NCI-H460 (cell line): ENCODE measurements at regions not wholly inside any gene's neighbourhood (a gene's known extent, or its start where the extent isn't known, plus 50 kb on each side); places are given as distances from the start of the nearest gene placed in this dataset.
"Not testable (repeated sequence)": the region's sequence is repeated elsewhere in the genome, so short reads cannot be mapped to it uniquely, and the experiment has no call there.

Experiments
- DNase-seq: peaks from one replicate; pipeline ENCODE4 v3.0.0-alpha.2; 2016; ENCODE audit warnings: low read depth; ENCODE audit errors: extremely low read depth

- DNase-seq: no peak
These were observed 97.6 kb upstream of the MAGI3 start for GRCh38 chr1:113292603-113293255.

- no peak for DNase-seq
These were observed 97.1 kb upstream of the MAGI3 start for GRCh38 chr1:113293256-113293626.

DNA sequence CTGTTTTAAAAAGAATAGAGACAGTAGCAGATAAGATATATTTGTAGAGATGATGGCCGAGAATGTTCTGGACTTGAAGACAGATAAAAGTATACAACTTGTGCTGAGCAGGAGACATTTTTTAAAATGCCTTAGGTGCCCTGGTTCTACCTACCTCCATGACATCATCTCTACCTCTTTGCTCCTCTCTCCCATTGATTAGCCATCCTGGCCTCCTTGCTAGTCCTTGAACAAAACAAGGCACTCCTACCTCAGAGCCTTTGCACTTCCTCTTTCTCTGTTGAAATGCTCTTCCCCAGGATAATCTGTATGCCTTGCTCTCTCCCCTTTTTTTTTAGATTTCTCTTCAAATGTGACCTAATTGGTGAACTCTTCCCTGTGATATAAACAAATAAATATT is 92.6 kb upstream of the MAGI3 start:
- no peak for DNase-seq

- no peak for DNase-seq
These were observed 91.4 kb upstream of the MAGI3 start for GRCh38 chr1:113298941-113299340.

DNA sequence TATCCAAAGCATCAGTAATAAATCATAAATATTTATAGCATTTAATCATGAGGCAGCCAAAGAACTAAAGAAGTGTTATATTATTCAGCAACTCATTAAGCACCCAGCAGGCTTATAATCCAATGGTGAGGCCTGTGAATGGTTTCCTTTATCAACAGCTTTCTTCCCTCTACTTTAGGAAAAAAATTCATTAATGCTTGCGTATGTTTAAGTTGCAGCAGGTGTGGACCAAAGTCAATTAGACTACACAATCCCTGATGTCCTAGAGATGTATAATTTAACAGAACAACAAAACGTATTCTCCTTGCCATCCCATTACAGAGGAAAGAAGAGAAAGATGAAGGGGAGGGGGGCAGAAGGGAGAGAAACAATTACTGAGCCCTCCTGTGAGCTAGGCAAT is 87.7 kb upstream of the MAGI3 start:
- no peak for DNase-seq

GRCh38 chr1:113303267-113303666 is 87.0 kb upstream of the MAGI3 start:
- no peak for DNase-seq

- not testable (repeated sequence) for DNase-seq
These were observed 85.3 kb upstream of the MAGI3 start for GRCh38 chr1:113305029-113305428.

- DNase-seq: peak; percentile 25
These were observed 82.4 kb upstream of the MAGI3 start for GRCh38 chr1:113307771-113308445.

- DNase-seq: not testable (repeated sequence)
These were observed 77.7 kb upstream of the MAGI3 start for GRCh38 chr1:113312651-113313050.

DNA sequence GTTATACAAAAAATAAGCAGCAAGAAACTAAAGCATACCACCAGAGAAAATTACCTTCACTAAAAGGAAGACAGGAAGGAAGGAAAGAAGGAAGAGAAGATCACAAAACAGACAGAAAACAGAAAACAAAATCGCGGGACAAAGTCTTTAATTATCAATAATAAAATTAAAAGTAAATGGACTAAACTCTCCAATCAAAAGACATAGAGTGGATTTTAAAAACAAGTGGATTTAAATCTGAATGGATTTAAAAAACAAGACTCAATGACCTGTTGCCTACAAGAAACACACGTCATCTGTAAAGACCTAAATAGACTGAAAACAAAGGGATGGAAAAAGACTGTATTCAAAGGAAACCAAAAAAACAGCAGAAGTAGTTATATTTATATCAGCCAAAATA is 75.7 kb upstream of the MAGI3 start:
- DNase-seq: no peak

DNA sequence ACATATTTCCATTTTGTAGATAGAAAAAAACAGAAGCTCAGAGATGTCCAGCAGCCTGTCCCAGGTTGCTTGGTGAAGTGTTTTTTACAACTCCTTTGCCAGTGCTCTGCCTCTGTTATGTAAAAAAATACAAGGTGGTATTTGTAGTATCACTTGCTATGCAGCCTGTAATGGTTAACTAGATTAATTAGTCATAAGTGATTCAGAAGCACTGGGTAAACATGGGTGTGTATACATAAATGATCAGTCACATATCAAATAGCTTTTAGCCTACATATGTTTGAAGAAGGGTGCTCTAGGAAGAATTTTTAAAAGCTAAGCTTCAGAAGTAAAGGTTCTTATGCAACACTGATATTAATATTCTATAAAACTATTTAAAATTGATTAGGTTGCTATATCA is 70.0 kb upstream of the MAGI3 start:
- no peak for DNase-seq

DNA sequence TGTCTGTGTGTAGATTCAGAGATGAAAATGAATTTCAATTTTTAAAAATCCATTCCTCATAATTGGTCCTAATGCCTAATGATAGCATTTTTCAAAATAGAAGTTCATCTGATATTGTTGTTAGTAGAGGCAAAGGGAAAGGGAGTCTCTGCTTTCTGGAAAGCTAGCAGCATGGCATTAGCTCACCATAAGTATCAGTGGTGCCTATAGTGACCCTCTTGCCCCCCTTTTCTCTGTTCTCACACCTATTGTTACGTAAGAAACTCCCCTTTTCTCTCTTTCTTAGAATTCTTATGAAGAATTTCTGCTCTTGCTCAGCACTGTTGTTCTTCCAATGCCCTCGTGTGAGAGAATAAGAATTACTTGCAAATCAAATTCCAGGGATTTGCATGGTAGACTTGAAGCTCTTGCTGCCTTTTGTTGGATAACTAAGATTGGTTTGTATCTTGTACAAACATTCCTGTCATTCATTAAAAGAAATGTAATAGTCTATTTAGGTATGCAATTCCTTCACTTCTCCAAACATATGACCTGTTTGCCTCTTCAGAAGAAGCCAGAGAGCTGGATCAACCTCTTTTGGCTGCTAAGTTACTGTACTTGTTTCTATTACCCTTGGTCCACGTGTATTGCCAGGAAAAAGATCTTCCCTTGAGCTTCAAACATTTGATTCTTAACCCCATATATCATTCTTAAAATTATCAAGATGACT is 69.2 kb upstream of the MAGI3 start:
- no peak for DNase-seq

DNA sequence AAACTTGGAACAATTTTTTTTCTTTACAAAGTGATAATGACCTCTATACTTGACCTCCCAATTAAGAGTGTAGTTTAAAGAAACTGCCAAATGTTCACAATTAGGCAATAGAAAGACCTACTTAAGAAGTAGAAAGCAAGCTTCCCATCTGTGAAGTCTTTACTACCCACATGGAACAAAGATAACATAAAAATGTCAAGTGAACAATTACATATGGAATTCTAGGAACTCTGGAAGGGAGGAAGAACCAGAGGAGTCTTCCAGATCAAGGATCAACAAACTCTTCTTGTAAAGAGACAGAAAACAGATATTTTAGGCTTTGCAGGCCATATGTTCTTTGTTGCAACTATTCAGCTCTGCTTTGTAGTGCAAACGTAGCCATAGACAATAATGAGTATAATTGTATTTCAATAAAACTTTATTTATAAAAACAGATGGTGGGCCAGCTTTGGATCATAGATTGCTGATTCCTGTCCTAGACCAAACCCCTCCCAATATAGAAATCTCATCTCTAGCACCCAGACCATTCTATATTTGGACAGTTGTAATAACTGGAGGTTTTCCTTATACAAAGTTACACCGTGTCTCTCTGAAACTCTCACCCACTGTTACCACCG is 68.4 kb upstream of the MAGI3 start:
- no peak for DNase-seq

DNA sequence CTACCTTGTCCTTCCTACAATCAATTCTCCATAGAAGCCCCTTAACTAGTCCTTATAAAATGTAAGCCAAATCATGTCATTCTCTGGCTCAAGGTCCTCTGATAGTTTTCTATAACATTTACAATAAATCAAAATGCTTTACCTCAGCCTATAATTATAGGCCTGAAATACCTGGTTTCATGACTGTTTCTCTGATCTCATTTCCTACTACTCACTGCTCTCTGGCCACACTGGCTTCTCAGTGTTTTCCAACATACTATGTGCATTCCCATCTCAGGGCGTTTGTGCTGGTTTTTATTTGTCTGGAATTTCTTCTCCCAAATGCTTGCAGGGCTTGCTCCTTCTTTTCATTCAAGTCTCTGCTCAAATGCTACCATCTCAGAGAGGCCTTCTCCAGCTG is 67.9 kb upstream of the MAGI3 start:
- no peak for DNase-seq

DNA sequence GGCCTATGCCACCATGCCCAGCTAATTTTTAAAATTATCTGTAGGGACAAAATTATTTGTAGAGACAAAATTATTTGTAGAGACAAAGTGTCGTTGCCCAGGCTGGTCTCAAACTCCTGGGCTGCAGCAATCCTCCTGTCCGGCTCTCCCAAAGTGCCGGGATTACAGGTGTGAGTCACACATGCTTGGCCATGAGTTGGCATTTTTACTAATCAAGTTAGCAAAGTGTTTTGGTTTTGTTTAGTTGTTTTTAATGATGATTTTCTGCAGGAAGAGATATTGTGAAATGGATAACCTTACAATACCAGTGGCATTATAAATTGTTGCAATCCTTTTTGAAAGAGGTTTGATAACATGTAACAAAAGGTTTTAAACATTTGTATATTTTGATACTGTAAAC is 65.3 kb upstream of the MAGI3 start:
- DNase-seq: peak; percentile 59

- no peak for DNase-seq
These were observed 63.3 kb upstream of the MAGI3 start for GRCh38 chr1:113326976-113327375.

- no peak for DNase-seq
These were observed 57.3 kb upstream of the MAGI3 start for GRCh38 chr1:113333056-113333455.

- DNase-seq: no peak
These were observed 50.3 kb upstream of the MAGI3 start for GRCh38 chr1:113340038-113340437.
